OCI-LY3 (cell line): ENCODE measurements at regions not wholly inside any gene's neighbourhood (a gene's known extent, or its start where the extent isn't known, plus 50 kb on each side); places are given as distances from the start of the nearest gene placed in this dataset.
"Not testable (repeated sequence)": the region's sequence is repeated elsewhere in the genome, so short reads cannot be mapped to it uniquely, and the experiment has no call there.

Source experiments
- H2AFZ ChIP-seq: fragments of 200-600, 300-600 bp; shearing (Covaris generic); 2 replicates; pipeline ENCODE4 v1.6.0; 2014; ENCODE audit warnings: antibody characterized with exemption, low read depth, low read length
- H3K27ac ChIP-seq: fragments of 200-600, 300-600 bp; sonication (generic); 2 replicates; pipeline ENCODE4 v1.5.1; 2014; ENCODE audit warnings: mild to moderate bottlenecking, low read length, moderate library complexity, mixed read lengths
- H3K27me3 ChIP-seq: fragments of 200-600, 300-600 bp; sonication (generic); 2 replicates; pipeline ENCODE4 v1.6.1; 2014; ENCODE audit warnings: low read depth, low read length, mixed read lengths
- H3K36me3 ChIP-seq: fragments of 200-600, 300-600 bp; sonication (generic); replicated peaks from 2 replicates; pipeline ENCODE3; 2014; ENCODE audit warnings: low read depth, low read length, mixed read lengths
- H3K4me1 ChIP-seq: fragments of 300-600, 200-600 bp; sonication (generic); 2 replicates; pipeline ENCODE4 v1.6.1; 2014; ENCODE audit warnings: low read length, mixed read lengths
- H3K4me2 ChIP-seq: fragments of 200-600, 300-600 bp; sonication (generic); 2 replicates; pipeline ENCODE4 v1.6.1; 2014; ENCODE audit warnings: low read length, mixed read lengths
- H3K4me3 ChIP-seq: fragments of 300-600, 200-600 bp; sonication (generic); 2 replicates; pipeline ENCODE4 v1.5.1; 2014; ENCODE audit warnings: antibody characterized with exemption, mild to moderate bottlenecking, low read length, moderate library complexity
- H3K79me2 ChIP-seq: fragments of 300-600, 200-600 bp; shearing (Covaris generic); 2 replicates; pipeline ENCODE4 v1.6.1; 2014; ENCODE audit warnings: mild to moderate bottlenecking, low read length, mixed read lengths
- H3K9ac ChIP-seq: fragments of 300-600, 200-600 bp; shearing (Covaris generic); 2 replicates; pipeline ENCODE4 v1.6.0; 2014; ENCODE audit warnings: mild to moderate bottlenecking, low read length, moderate library complexity
- H3K9me3 ChIP-seq: fragments of 200-600, 300-600 bp; shearing (Covaris generic); 2 replicates; pipeline ENCODE4 v1.6.1; 2014; ENCODE audit warnings: low read length, mixed read lengths; ENCODE audit not compliant: insufficient read depth
- H4K20me1 ChIP-seq: fragments of 200-600, 300-600 bp; sonication (generic); 2 replicates; pipeline ENCODE4 v1.6.1; 2016; ENCODE audit warnings: low read length, mixed read lengths; ENCODE audit not compliant: insufficient read depth
- EZH2phosphoT487 ChIP-seq: fragments of 200-600 bp; shearing (Covaris generic); IDR thresholded peaks from 2 replicates; pipeline ENCODE4 v1.6.1; 2018; ENCODE audit warnings: antibody characterized with exemption, mixed run types, low read depth
- TF ChIP-seq, protein P1 (sequence below): fragments of 200-600, 300-600 bp; sonication (generic); IDR thresholded peaks from 2 replicates; pipeline ENCODE4 v1.5.1; 2014; ENCODE audit warnings: antibody characterized with exemption, low read length, low read depth

DNA sequence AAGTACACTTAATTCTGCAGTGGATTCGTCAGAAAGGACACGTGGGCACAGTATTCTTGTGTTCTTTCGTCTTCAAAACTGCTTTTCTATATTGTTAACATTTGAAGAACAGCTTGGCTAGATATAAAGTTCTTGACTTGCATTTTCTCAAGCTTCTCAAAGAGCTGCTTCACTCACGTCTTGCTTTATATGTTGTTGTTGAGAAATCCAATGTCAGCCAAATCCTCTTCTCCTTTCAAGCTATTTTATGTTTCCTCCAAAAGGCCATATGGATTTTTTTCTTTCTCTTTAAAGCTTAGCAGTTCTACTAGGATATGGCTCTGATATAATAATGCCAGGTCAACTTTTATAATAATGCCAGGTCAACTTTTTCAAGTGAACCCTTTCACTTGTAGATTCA, 65.5 kb upstream of the CYP1B1 start:
- TF ChIP-seq, protein P1, sequence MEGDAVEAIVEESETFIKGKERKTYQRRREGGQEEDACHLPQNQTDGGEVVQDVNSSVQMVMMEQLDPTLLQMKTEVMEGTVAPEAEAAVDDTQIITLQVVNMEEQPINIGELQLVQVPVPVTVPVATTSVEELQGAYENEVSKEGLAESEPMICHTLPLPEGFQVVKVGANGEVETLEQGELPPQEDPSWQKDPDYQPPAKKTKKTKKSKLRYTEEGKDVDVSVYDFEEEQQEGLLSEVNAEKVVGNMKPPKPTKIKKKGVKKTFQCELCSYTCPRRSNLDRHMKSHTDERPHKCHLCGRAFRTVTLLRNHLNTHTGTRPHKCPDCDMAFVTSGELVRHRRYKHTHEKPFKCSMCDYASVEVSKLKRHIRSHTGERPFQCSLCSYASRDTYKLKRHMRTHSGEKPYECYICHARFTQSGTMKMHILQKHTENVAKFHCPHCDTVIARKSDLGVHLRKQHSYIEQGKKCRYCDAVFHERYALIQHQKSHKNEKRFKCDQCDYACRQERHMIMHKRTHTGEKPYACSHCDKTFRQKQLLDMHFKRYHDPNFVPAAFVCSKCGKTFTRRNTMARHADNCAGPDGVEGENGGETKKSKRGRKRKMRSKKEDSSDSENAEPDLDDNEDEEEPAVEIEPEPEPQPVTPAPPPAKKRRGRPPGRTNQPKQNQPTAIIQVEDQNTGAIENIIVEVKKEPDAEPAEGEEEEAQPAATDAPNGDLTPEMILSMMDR = no peak
- TF ChIP-seq EZH2phosphoT487 = no peak
- Histone ChIP-seq H3K4me1 (peaks cover 10% of the 10 kb centered on the region), H3K27me3 (no peaks in the 10 kb centered on the region), H3K36me3 (no peaks in the 10 kb centered on the region), H4K20me1 (no peaks in the 10 kb centered on the region), H3K27ac (no peak overlapping the region), H3K79me2 (no peaks in the 10 kb centered on the region), H3K9ac (no peak overlapping the region), H3K4me2 (no peak overlapping the region), H3K4me3 (no peak overlapping the region), H3K9me3 (no peaks in the 10 kb centered on the region), H2AFZ (no peak overlapping the region)

GRCh38 chr2:38138996-38139395, 63.0 kb upstream of the CYP1B1 start:
- Histone ChIP-seq H3K4me2 (no peak overlapping the region), H2AFZ (no peak overlapping the region), H3K9me3 (no peaks in the 10 kb centered on the region), H4K20me1 (no peaks in the 10 kb centered on the region), H3K9ac (no peak overlapping the region), H3K79me2 (no peaks in the 10 kb centered on the region), H3K36me3 (no peaks in the 10 kb centered on the region), H3K27me3 (no peaks in the 10 kb centered on the region), H3K4me3 (no peak overlapping the region), H3K27ac (no peak overlapping the region), H3K4me1 (no peaks in the 10 kb centered on the region)
- no peak for TF ChIP-seq EZH2phosphoT487
- TF ChIP-seq, protein P1 = no peak

GRCh38 chr2:38138419-38138818, 62.5 kb upstream of the CYP1B1 start:
- no peaks in the 10 kb centered on the region for H3K4me1 ChIP-seq
- no peaks in the 10 kb centered on the region for H4K20me1 ChIP-seq
- H3K4me2 ChIP-seq = no peak overlapping the region
- H3K4me3 ChIP-seq = no peak overlapping the region
- no peaks in the 10 kb centered on the region for H3K9me3 ChIP-seq
- no peak for TF ChIP-seq EZH2phosphoT487
- no peaks in the 10 kb centered on the region for H3K27me3 ChIP-seq
- no peak overlapping the region for H2AFZ ChIP-seq
- H3K9ac ChIP-seq = no peak overlapping the region
- no peaks in the 10 kb centered on the region for H3K79me2 ChIP-seq
- no peak overlapping the region for H3K27ac ChIP-seq
- no peaks in the 10 kb centered on the region for H3K36me3 ChIP-seq

DNA sequence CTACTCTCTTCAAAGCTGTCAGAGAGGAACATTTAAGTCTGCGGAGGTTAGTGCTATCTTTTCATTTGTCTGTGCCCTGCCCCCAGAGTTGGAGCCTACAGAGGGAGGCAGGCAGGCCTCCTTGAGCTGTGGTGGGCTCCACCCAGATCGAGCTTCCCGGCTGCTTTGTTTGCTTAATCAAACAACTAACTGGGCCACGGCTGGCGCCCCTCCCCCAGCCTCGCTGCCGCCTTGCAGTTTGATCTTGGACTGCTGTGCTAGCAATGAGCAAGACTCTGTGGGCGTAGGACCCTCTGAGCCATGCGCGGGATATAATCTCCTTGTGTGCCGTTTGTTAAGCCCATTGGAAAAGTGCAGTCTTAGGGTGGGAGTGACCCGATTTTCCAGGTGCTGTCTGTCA, 62.0 kb upstream of the CYP1B1 start:
- H3K9ac ChIP-seq, H3K4me2 ChIP-seq, H3K36me3 ChIP-seq, H3K79me2 ChIP-seq, H3K27ac ChIP-seq, H3K27me3 ChIP-seq, H3K9me3 ChIP-seq, H4K20me1 ChIP-seq, H3K4me1 ChIP-seq, H3K4me3 ChIP-seq, H2AFZ ChIP-seq: not testable (repeated sequence)

DNA sequence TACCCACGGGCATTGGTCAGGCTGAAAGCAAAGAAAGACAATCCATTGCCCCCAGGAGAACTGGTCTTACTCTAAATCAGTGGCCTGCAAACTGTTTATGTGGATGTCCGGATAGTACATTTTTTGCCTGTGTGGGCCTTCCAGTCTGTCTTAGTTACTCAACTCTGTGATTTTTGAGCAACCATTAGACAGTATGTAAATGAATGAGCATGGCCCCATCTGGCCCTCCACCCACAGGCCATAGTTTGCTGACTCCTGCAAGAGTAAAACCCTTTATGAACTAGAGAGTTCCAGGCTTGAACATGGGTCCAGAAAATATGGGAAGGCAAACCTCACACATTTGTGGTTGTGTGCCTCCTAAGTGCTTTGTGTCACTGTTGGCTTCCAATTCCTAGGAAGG, 55.7 kb upstream of the CYP1B1 start:
- H3K36me3 ChIP-seq = no peaks in the 10 kb centered on the region
- no peaks in the 10 kb centered on the region; the same call in none of the 2 replicates for H3K9me3 ChIP-seq
- no peaks in the 10 kb centered on the region for H3K27me3 ChIP-seq
- no peak overlapping the region for H3K4me3 ChIP-seq
- H3K4me1 ChIP-seq = peaks cover 20% of the 10 kb centered on the region
- no peak overlapping the region for H3K27ac ChIP-seq
- no peaks in the 10 kb centered on the region for H4K20me1 ChIP-seq
- TF ChIP-seq, protein P1 = no peak
- TF ChIP-seq EZH2phosphoT487 = no peak
- H3K4me2 ChIP-seq = no peak overlapping the region
- no peak overlapping the region for H2AFZ ChIP-seq
- no peak overlapping the region for H3K9ac ChIP-seq
- H3K79me2 ChIP-seq = no peaks in the 10 kb centered on the region
